Keratinocyte (primary cell): ENCODE measurements at regions not wholly inside any gene's neighbourhood (a gene's known extent, or its start where the extent isn't known, plus 50 kb on each side); places are given as distances from the start of the nearest gene placed in this dataset.

ENCODE experiments used
- DNase-seq: peaks from one replicate; pipeline ENCODE4 v3.0.0-alpha.2; 2011; ENCODE audit warnings: low read depth, missing footprints, low spot score
- FAIRE-seq: peaks from 2 replicates; lab custom pipeline; 2011; peaks lifted over from hg19 to GRCh38; lab: Jason Lieb, UNC
- H2AFZ ChIP-seq: 2 replicates; pipeline ENCODE4 v1.6.0; 2012; ENCODE audit warnings: low read length, control low read depth, inconsistent platforms; ENCODE audit not compliant: control insufficient read depth
- H3K27ac ChIP-seq: 2 replicates; pipeline ENCODE4 v1.5.1; 2011; ENCODE audit warnings: low read length; ENCODE audit not compliant: control insufficient read depth, insufficient read depth
- H3K27me3 ChIP-seq: 3 replicates; pipeline ENCODE4 v1.6.0; 2011; ENCODE audit warnings: low read length; ENCODE audit not compliant: control insufficient read depth, insufficient read depth; ENCODE audit errors: extremely low read depth
- H3K36me3 ChIP-seq, 2 experiments: 2 replicates in 1 of 2; 3 replicates in 1 of 2; pipeline ENCODE4 v1.5.1; 2011; ENCODE audit warnings: low read length in 2 of 2, mild to moderate bottlenecking in 1 of 2; ENCODE audit not compliant: control insufficient read depth in 2 of 2, insufficient read depth in 2 of 2; ENCODE audit errors: extremely low read depth in 1 of 2
- H3K4me1 ChIP-seq: 3 replicates; pipeline ENCODE4 v1.5.1; 2011; ENCODE audit warnings: low read length; ENCODE audit not compliant: control insufficient read depth, insufficient read depth; ENCODE audit errors: extremely low read depth
- H3K4me2 ChIP-seq: 3 replicates; pipeline ENCODE4 v1.6.0; 2011; ENCODE audit warnings: low read depth, low read length; ENCODE audit not compliant: control insufficient read depth, insufficient read depth; ENCODE audit errors: extremely low read depth
- H3K4me3 ChIP-seq, 3 experiments: fragments of 200-600 bp in 1 of 3; sonication (generic) in 1 of 3; 2 replicates in 2 of 3; 3 replicates in 1 of 3; pipeline ENCODE4 v1.5.1; 2011 to 2016; ENCODE audit warnings: low read length in 3 of 3, mild to moderate bottlenecking in 3 of 3, control low read depth in 2 of 3, inconsistent platforms in 1 of 3, low read depth in 1 of 3, mixed read lengths in 1 of 3, mixed run types in 1 of 3, moderate library complexity in 1 of 3; ENCODE audit not compliant: control insufficient read depth in 2 of 3, insufficient read depth in 2 of 3; ENCODE audit errors: extremely low read depth in 1 of 3
- H3K79me2 ChIP-seq: 2 replicates; pipeline ENCODE4 v1.6.0; 2012; ENCODE audit warnings: low read length; ENCODE audit not compliant: control insufficient read depth, insufficient read depth
- H3K9ac ChIP-seq: 3 replicates; pipeline ENCODE4 v1.6.0; 2011; ENCODE audit warnings: low read length; ENCODE audit not compliant: control insufficient read depth, insufficient read depth; ENCODE audit errors: extremely low read depth
- H3K9me1 ChIP-seq: 3 replicates; pipeline ENCODE4 v1.6.0; 2011; ENCODE audit warnings: low read length; ENCODE audit not compliant: control insufficient read depth, insufficient read depth; ENCODE audit errors: extremely low read depth
- H3K9me3 ChIP-seq: 2 replicates; pipeline ENCODE4 v1.5.1; 2012; ENCODE audit warnings: low read depth, low read length; ENCODE audit not compliant: control insufficient read depth
- H4K20me1 ChIP-seq: 3 replicates; pipeline ENCODE4 v1.6.0; 2011; ENCODE audit warnings: low read length; ENCODE audit not compliant: control insufficient read depth, insufficient read depth; ENCODE audit errors: extremely low read depth
- EZH2 ChIP-seq: IDR thresholded peaks from one replicate; pipeline ENCODE4 v1.6.1; 2012; ENCODE audit warnings: inconsistent platforms, mild to moderate bottlenecking, low read length, moderate library complexity
- dilution Hi-C: fragments of 300-500 bp; cut with MboI; formaldehyde crosslinking; loops from one replicate; pipeline ENCODE4 v1.7.0; 2020; ENCODE audit warnings: low sequenced_read_pairs; ENCODE audit not compliant: extremely low pct_ligation_motif_present
- TF ChIP-seq, protein P1 (sequence below), 3 experiments: IDR thresholded peaks in 1 of 3; conservative IDR thresholded peaks in 1 of 3; optimal IDR thresholded peaks in 1 of 3; 2 replicates in 2 of 3; 3 replicates in 1 of 3; pipeline versions ENCODE3 to v1.5.1; 2011; ENCODE audit warnings: low read length in 3 of 3, mild to moderate bottlenecking in 3 of 3, moderate library complexity in 2 of 3, control low read depth in 1 of 3, inconsistent platforms in 1 of 3; ENCODE audit not compliant: insufficient read depth in 2 of 3; ENCODE audit errors: extremely low read depth in 1 of 3

DNA sequence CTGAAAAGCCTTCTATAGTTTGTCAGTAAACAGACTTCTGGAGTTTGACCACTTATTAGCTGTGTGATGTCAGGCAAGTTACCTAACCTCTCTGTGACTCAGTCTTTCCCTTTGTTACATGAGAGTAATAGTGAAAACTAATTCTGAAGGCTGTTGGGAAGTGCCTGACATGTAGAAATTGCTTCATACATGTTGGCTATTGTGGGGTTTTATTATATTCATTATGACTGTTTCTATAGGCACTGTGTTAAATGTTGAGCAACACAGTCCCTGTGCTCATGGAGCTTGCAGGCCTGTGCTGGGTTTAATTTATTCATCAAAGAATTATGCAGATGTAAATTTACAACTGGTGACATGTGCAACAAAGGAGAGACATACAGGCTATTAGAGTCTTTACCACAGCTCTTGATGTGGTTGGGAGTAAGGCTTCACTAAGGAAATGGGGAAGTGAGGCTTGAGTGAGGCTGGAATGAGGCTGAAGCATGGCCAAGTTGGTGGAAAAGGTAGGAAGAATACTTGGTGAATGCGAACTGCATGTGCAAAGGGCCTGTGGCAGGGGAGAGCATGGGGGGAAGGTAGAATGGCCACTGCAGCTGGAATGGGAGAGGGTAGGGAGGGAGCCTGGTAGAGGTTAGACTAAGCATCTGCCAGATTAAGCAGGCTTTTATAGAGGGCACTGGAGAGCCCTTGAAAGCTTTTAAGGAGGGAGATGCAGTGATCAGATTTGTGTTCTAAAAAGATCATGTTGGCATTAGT, 236.4 kb upstream of the CRY1 start:
- H3K4me2 ChIP-seq, result no peak overlapping the region
- H3K27ac ChIP-seq, result no peak overlapping the region
- H2AFZ ChIP-seq, result no peak overlapping the region
- H3K27me3 ChIP-seq, result no peaks in the 10 kb centered on the region
- H4K20me1 ChIP-seq, result no peaks in the 10 kb centered on the region
- H3K4me1 ChIP-seq, result peaks cover 15% of the 10 kb centered on the region
- H3K36me3 ChIP-seq, result no peaks in the 10 kb centered on the region
- FAIRE-seq (peak; percentile 9), DNase-seq (no peak)
- TF ChIP-seq EZH2, result no peak
- TF ChIP-seq, protein P1, sequence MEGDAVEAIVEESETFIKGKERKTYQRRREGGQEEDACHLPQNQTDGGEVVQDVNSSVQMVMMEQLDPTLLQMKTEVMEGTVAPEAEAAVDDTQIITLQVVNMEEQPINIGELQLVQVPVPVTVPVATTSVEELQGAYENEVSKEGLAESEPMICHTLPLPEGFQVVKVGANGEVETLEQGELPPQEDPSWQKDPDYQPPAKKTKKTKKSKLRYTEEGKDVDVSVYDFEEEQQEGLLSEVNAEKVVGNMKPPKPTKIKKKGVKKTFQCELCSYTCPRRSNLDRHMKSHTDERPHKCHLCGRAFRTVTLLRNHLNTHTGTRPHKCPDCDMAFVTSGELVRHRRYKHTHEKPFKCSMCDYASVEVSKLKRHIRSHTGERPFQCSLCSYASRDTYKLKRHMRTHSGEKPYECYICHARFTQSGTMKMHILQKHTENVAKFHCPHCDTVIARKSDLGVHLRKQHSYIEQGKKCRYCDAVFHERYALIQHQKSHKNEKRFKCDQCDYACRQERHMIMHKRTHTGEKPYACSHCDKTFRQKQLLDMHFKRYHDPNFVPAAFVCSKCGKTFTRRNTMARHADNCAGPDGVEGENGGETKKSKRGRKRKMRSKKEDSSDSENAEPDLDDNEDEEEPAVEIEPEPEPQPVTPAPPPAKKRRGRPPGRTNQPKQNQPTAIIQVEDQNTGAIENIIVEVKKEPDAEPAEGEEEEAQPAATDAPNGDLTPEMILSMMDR (optimal IDR thresholded peaks at IDR 0.05 in 1 of 3, IDR thresholded peaks at IDR 0.05 in 1 of 3, conservative IDR thresholded peaks at IDR 0.05 in 1 of 3; ENCODE audit: extremely low read depth in 1 of 3, insufficient read depth in 2 of 3, low read length in 3 of 3), result no peak
- H3K9me1 ChIP-seq, result no peaks in the 10 kb centered on the region
- H3K9ac ChIP-seq, result no peak overlapping the region
- H3K4me3 ChIP-seq, result no peak overlapping the region
- H3K79me2 ChIP-seq, result peaks cover 8% of the 10 kb centered on the region
- no peaks in the 10 kb centered on the region for H3K9me3 ChIP-seq
- dilution Hi-C loops, result no loop called here

DNA sequence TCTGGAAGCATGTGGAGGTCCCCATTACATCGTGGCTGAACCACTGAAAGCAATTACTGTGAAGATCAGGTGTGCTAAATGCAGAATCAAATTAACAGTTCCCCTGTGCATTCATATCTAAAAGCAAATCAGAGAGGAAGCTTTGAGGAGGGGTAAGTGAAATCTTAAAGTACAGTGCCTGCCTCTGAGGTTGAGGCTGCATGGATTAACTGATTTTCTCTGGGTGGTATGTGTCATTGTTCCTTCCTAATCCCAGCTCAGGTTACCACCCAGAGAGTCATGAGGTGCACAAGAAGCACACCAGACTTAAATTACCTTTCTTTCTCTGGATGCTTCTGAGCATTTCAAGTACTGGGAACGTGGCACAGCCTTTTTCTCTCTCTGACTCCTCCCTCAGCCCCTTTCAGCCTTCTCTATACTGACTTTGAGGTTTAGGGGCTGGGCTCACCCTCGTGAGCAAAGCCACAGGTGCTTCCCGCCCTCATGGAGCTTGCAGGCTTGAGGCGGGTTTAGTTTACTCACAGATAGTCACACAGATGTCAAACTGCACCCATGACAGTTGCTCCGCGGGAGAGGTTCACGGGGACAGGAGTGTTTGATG, 237.6 kb upstream of the CRY1 start:
- no peak overlapping the region for H2AFZ ChIP-seq
- H3K9ac ChIP-seq, result no peak overlapping the region
- no peaks in the 10 kb centered on the region for H4K20me1 ChIP-seq
- H3K4me1 ChIP-seq, result peaks cover 15% of the 10 kb centered on the region
- FAIRE-seq (no peak), DNase-seq (no peak)
- no peak overlapping the region for H3K27ac ChIP-seq
- TF ChIP-seq, protein P1 (optimal IDR thresholded peaks at IDR 0.05 in 1 of 3, IDR thresholded peaks at IDR 0.05 in 1 of 3, conservative IDR thresholded peaks at IDR 0.05 in 1 of 3; ENCODE audit: extremely low read depth in 1 of 3, insufficient read depth in 2 of 3, low read length in 3 of 3), result no peak
- no peak for TF ChIP-seq EZH2
- peaks cover 8% of the 10 kb centered on the region for H3K79me2 ChIP-seq
- H3K4me3 ChIP-seq, result no peak overlapping the region
- H3K9me3 ChIP-seq, result no peaks in the 10 kb centered on the region
- dilution Hi-C loops, result no loop called here
- H3K36me3 ChIP-seq, result no peaks in the 10 kb centered on the region
- H3K9me1 ChIP-seq, result no peaks in the 10 kb centered on the region
- H3K27me3 ChIP-seq, result no peaks in the 10 kb centered on the region
- no peak overlapping the region for H3K4me2 ChIP-seq
